HCT116 (cell line): ENCODE measurements at regions not wholly inside any gene's neighbourhood (a gene's known extent, or its start where the extent isn't known, plus 50 kb on each side); places are given as distances from the start of the nearest gene placed in this dataset.

Experiments
- ATAC-seq: fragments of 200-7000 bp; cut with Tn5 transposase; 2 replicates; pipeline ENCODE4 v1.9.1; 2020; ENCODE audit warnings: mild to moderate bottlenecking, moderate library complexity
- BruUV-seq: library from RNA; stranded (reverse); fragments of 400-500 nt; replicated peaks from 2 replicates; lab custom pipeline; 2021; lab: Mats Ljungman, UMichigan
- CTCF ChIA-PET: fragments of 300-600 bp; sonication (Branson Sonifier 250); formaldehyde crosslinking; loops from one replicate; lab custom pipeline; 2021; ENCODE audit warnings: antibody characterized with exemption; lab: Charles Lee
- POLR2A ChIA-PET: fragments of 300-600, 350-600 bp; sonication (Branson Sonifier 250); formaldehyde crosslinking; loops from one replicate; lab custom pipeline; 2021; ENCODE audit warnings: antibody characterized with exemption; lab: Charles Lee
- RAD21 ChIA-PET, 2 experiments: fragments of 300-600 bp; sonication (Branson Sonifier 250); formaldehyde crosslinking; loops; one replicate each; lab custom pipeline; 2023; ENCODE audit warnings: low total read pairs in 2 of 2; ENCODE audit not compliant: uncharacterized antibody in 2 of 2, unreplicated experiment in 2 of 2, low non-redundant PET in 1 of 2; lab: Charles Lee
- DNase-seq: peaks from one replicate; pipeline ENCODE4 v3.0.0-alpha.2; 2010; ENCODE audit warnings: low read depth, low spot score
- H2AFZ ChIP-seq: fragments of 200-600 bp; shearing (Covaris generic), sonication (generic); 2 replicates; pipeline ENCODE4 v1.6.1; 2017; ENCODE audit warnings: low read depth, mixed run types, mixed read lengths, antibody characterized with exemption, low read length; ENCODE audit not compliant: poor library complexity, severe bottlenecking
- H3K27ac ChIP-seq: 2 replicates; pipeline ENCODE4 v1.5.1; 2012; ENCODE audit warnings: low read depth, low read length
- H3K27me3 ChIP-seq: fragments of 200-600 bp; sonication (generic); 2 replicates; pipeline ENCODE4 v1.6.1; 2016; ENCODE audit warnings: mixed run types, low read length, mixed read lengths; ENCODE audit not compliant: insufficient read depth
- H3K36me3 ChIP-seq, 2 experiments: fragments of 200-500 bp in 1 of 2; fragments of 200-600 bp in 1 of 2; sonication (Bioruptor generic) in 1 of 2; sonication (generic) in 1 of 2; 2 replicates each; pipeline versions ENCODE4 v1.5.1 to v1.6.1; 2014 to 2016; ENCODE audit warnings: low read length in 2 of 2, inconsistent platforms in 1 of 2, mixed read lengths in 1 of 2, mixed run types in 1 of 2; ENCODE audit not compliant: insufficient read depth in 2 of 2, control insufficient read depth in 1 of 2
- H3K4me1 ChIP-seq, 2 experiments: fragments of 200-600 bp in 1 of 2; sonication (generic) in 1 of 2; 2 replicates each; pipeline versions ENCODE4 v1.5.1 to v1.6.1; 2012 to 2017; ENCODE audit warnings: low read length in 2 of 2, inconsistent platforms in 1 of 2, mild to moderate bottlenecking in 1 of 2, mixed read lengths in 1 of 2, mixed run types in 1 of 2, moderate library complexity in 1 of 2; ENCODE audit not compliant: insufficient read depth in 2 of 2, control insufficient read depth in 1 of 2
- H3K4me2 ChIP-seq: fragments of 200-600 bp; sonication (generic); 2 replicates; pipeline ENCODE4 v1.6.1; 2017; ENCODE audit warnings: mixed run types, low read length, mixed read lengths
- H3K4me3 ChIP-seq, 2 experiments: fragments of 200-600 bp in 1 of 2; sonication (generic) in 1 of 2; replicated peaks in 1 of 2; 2 replicates each; pipeline ENCODE4 v1.5.1; 2011 to 2016; ENCODE audit warnings: low read length in 2 of 2, control low read depth in 1 of 2, low read depth in 1 of 2, mild to moderate bottlenecking in 1 of 2, mixed read lengths in 1 of 2, mixed run types in 1 of 2
- H3K79me2 ChIP-seq: fragments of 200-600 bp; sonication (generic); 2 replicates; pipeline ENCODE4 v1.6.1; 2017; ENCODE audit warnings: mild to moderate bottlenecking, mixed run types, low read length, moderate library complexity, mixed read lengths; ENCODE audit not compliant: insufficient read depth
- H3K9ac ChIP-seq: fragments of 200-600 bp; sonication (generic); 2 replicates; pipeline ENCODE4 v1.6.1; 2016; ENCODE audit warnings: low read length, mixed read lengths
- H3K9me2 ChIP-seq: fragments of 200-600 bp; sonication (generic), shearing (Covaris generic); 2 replicates; pipeline ENCODE4 v1.6.1; 2017; ENCODE audit warnings: mixed run types, mild to moderate bottlenecking, moderate library complexity; ENCODE audit not compliant: insufficient read depth
- H3K9me3 ChIP-seq, 2 experiments: fragments of 200-500 bp in 1 of 2; fragments of 200-600 bp in 1 of 2; sonication (Bioruptor generic) in 1 of 2; sonication (generic) in 1 of 2; 2 replicates each; pipeline ENCODE4 v1.6.1; 2014 to 2017; ENCODE audit warnings: low read length in 2 of 2, mixed read lengths in 2 of 2, inconsistent platforms in 1 of 2, low read depth in 1 of 2, mild to moderate bottlenecking in 1 of 2, mixed run types in 1 of 2, moderate library complexity in 1 of 2; ENCODE audit not compliant: control insufficient read depth in 1 of 2, insufficient read depth in 1 of 2
- H4K20me1 ChIP-seq: fragments of 200-600 bp; sonication (generic), shearing (Covaris generic); 2 replicates; pipeline ENCODE4 v1.6.1; 2017; ENCODE audit warnings: mixed run types, mild to moderate bottlenecking, moderate library complexity; ENCODE audit not compliant: insufficient read depth
- CBX3 ChIP-seq: IDR thresholded peaks from 2 replicates; pipeline ENCODE4 v1.6.1; 2012; ENCODE audit warnings: low read depth
- CEBPB ChIP-seq: IDR thresholded peaks from 2 replicates; pipeline ENCODE4 v1.6.1; 2012; ENCODE audit warnings: low read depth
- EGR1 ChIP-seq: IDR thresholded peaks from 2 replicates; pipeline ENCODE4 v1.6.1; 2012; ENCODE audit warnings: low read depth
- EZH2phosphoT487 ChIP-seq: fragments of 200-600 bp; IDR thresholded peaks from 2 replicates; pipeline ENCODE4 v1.6.1; 2018; ENCODE audit warnings: antibody characterized with exemption, borderline replicate concordance
- POLR2A ChIP-seq: IDR thresholded peaks from 2 replicates; pipeline ENCODE4 v1.7.0; 2011; ENCODE audit warnings: borderline replicate concordance; ENCODE audit not compliant: insufficient read depth, insufficient read length; ENCODE audit errors: extremely low read depth
- POLR2AphosphoS5 ChIP-seq: IDR thresholded peaks from 2 replicates; pipeline ENCODE4 v1.6.1; 2011; ENCODE audit warnings: mild to moderate bottlenecking, low read depth, low read length, moderate library complexity
- RAD21 ChIP-seq: IDR thresholded peaks from 2 replicates; pipeline ENCODE4 v1.6.1; 2012; ENCODE audit warnings: low read depth, mild to moderate bottlenecking
- SIN3A ChIP-seq: IDR thresholded peaks from 2 replicates; pipeline ENCODE4 v1.6.1; 2012; ENCODE audit warnings: low read depth
- SP1 ChIP-seq: IDR thresholded peaks from 2 replicates; pipeline ENCODE4 v1.6.1; 2012; ENCODE audit warnings: low read depth
- SRF ChIP-seq: IDR thresholded peaks from 2 replicates; pipeline ENCODE4 v1.6.1; 2012; ENCODE audit warnings: low read depth
- ZNF274 ChIP-seq: fragments of 200-500 bp; sonication (Bioruptor generic); IDR thresholded peaks from 2 replicates; pipeline ENCODE4 v1.6.1; 2014; ENCODE audit warnings: mild to moderate bottlenecking, low read depth, low read length, inconsistent platforms
- intact Hi-C: fragments of 100-400 bp; cut with micrococcal nuclease; formaldehyde crosslinking; loops from 2 replicates; pipeline ENCODE4 v1.10.0; 2022
- TF ChIP-seq, protein P1 (sequence below): IDR thresholded peaks from 2 replicates; pipeline ENCODE4 v1.6.1; 2011; ENCODE audit warnings: mild to moderate bottlenecking, low read length, moderate library complexity; ENCODE audit not compliant: insufficient replicate concordance; ENCODE audit errors: extremely low read depth
- TF ChIP-seq, protein P2 (sequence below): IDR thresholded peaks from 2 replicates; pipeline ENCODE4 v1.6.1; 2012; ENCODE audit warnings: low read depth
- TF ChIP-seq, protein P3 (sequence below), 3 experiments: fragments of 200-600 bp in 1 of 3; sonication (generic) in 1 of 3; IDR thresholded peaks in 2 of 3; conservative IDR thresholded peaks in 1 of 3; 2 replicates each; pipeline ENCODE4 v1.5.1; 2012 to 2017; ENCODE audit warnings: low read depth in 2 of 3, low read length in 2 of 3, antibody characterized with exemption in 1 of 3, borderline replicate concordance in 1 of 3, control low read depth in 1 of 3, mild to moderate bottlenecking in 1 of 3, mixed read lengths in 1 of 3, mixed run types in 1 of 3, moderate library complexity in 1 of 3; ENCODE audit not compliant: insufficient read depth in 1 of 3
- TF ChIP-seq, protein P4 (sequence below): IDR thresholded peaks from 2 replicates; pipeline ENCODE4 v1.6.1; 2012

DNA sequence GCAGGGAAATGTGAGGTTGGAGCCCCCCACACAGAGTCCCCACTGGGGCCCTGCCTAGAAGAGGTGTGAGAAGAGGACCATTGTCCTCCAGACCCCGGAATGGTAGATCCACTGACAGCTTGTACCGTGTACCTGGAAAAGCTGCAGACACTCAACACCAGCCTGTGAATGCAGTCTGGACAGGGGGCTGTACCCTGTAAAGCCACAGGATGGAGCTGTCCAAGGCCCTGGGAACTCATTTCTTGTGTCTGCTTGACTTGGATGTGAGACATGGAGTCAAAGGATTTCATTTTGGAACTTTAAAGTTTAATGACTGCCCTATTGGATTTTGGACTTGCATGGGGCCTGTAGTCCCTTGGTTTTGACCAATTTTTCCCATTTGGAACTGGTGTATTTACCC lies 535.0 kb upstream of the MEF2C start:
- no peaks in the 10 kb centered on the region for H3K27me3 ChIP-seq
- CTCF ChIA-PET = no interaction called here
- no peak overlapping the region for H3K4me2 ChIP-seq
- no peaks in the 10 kb centered on the region for H3K36me3 ChIP-seq
- BruUV-seq = no TSS peak
- RAD21 ChIA-PET = no interaction called here
- no peaks in the 10 kb centered on the region for H3K79me2 ChIP-seq
- no peak overlapping the region for H2AFZ ChIP-seq
- TF ChIP-seq ZNF274 (no peak), SP1 (no peak), CBX3 (no peak), SIN3A (no peak), EZH2phosphoT487 (no peak), RAD21 (peak; percentile 27; the same call in 1 of the 2 replicates), EGR1 (no peak), POLR2A (no peak), SRF (no peak), CEBPB (no peak), POLR2AphosphoS5 (no peak)
- TF ChIP-seq, protein P1, sequence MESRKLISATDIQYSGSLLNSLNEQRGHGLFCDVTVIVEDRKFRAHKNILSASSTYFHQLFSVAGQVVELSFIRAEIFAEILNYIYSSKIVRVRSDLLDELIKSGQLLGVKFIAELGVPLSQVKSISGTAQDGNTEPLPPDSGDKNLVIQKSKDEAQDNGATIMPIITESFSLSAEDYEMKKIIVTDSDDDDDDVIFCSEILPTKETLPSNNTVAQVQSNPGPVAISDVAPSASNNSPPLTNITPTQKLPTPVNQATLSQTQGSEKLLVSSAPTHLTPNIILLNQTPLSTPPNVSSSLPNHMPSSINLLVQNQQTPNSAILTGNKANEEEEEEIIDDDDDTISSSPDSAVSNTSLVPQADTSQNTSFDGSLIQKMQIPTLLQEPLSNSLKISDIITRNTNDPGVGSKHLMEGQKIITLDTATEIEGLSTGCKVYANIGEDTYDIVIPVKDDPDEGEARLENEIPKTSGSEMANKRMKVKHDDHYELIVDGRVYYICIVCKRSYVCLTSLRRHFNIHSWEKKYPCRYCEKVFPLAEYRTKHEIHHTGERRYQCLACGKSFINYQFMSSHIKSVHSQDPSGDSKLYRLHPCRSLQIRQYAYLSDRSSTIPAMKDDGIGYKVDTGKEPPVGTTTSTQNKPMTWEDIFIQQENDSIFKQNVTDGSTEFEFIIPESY = no peak
- TF ChIP-seq, protein P2, sequence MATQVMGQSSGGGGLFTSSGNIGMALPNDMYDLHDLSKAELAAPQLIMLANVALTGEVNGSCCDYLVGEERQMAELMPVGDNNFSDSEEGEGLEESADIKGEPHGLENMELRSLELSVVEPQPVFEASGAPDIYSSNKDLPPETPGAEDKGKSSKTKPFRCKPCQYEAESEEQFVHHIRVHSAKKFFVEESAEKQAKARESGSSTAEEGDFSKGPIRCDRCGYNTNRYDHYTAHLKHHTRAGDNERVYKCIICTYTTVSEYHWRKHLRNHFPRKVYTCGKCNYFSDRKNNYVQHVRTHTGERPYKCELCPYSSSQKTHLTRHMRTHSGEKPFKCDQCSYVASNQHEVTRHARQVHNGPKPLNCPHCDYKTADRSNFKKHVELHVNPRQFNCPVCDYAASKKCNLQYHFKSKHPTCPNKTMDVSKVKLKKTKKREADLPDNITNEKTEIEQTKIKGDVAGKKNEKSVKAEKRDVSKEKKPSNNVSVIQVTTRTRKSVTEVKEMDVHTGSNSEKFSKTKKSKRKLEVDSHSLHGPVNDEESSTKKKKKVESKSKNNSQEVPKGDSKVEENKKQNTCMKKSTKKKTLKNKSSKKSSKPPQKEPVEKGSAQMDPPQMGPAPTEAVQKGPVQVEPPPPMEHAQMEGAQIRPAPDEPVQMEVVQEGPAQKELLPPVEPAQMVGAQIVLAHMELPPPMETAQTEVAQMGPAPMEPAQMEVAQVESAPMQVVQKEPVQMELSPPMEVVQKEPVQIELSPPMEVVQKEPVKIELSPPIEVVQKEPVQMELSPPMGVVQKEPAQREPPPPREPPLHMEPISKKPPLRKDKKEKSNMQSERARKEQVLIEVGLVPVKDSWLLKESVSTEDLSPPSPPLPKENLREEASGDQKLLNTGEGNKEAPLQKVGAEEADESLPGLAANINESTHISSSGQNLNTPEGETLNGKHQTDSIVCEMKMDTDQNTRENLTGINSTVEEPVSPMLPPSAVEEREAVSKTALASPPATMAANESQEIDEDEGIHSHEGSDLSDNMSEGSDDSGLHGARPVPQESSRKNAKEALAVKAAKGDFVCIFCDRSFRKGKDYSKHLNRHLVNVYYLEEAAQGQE = no peak
- TF ChIP-seq, protein P3, sequence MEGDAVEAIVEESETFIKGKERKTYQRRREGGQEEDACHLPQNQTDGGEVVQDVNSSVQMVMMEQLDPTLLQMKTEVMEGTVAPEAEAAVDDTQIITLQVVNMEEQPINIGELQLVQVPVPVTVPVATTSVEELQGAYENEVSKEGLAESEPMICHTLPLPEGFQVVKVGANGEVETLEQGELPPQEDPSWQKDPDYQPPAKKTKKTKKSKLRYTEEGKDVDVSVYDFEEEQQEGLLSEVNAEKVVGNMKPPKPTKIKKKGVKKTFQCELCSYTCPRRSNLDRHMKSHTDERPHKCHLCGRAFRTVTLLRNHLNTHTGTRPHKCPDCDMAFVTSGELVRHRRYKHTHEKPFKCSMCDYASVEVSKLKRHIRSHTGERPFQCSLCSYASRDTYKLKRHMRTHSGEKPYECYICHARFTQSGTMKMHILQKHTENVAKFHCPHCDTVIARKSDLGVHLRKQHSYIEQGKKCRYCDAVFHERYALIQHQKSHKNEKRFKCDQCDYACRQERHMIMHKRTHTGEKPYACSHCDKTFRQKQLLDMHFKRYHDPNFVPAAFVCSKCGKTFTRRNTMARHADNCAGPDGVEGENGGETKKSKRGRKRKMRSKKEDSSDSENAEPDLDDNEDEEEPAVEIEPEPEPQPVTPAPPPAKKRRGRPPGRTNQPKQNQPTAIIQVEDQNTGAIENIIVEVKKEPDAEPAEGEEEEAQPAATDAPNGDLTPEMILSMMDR (IDR thresholded peaks at IDR 0.05 in 2 of 3, conservative IDR thresholded peaks at IDR 0.05 in 1 of 3; ENCODE audit: borderline replicate concordance in 1 of 3, insufficient read depth in 1 of 3, low read depth in 2 of 3, low read length in 2 of 3) = peak in 2 of 3 experiments; percentile 36 to 39; a peak in 3 of 6 replicates
- TF ChIP-seq, protein P4, sequence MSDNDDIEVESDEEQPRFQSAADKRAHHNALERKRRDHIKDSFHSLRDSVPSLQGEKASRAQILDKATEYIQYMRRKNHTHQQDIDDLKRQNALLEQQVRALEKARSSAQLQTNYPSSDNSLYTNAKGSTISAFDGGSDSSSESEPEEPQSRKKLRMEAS = no peak
- H3K9me3 ChIP-seq = no peaks in the 10 kb centered on the region
- H3K4me3 ChIP-seq = no peak overlapping the region
- DNase-seq (no peak), ATAC-seq (peak; percentile 49; the same call in 1 of the 2 replicates)
- intact Hi-C loops = no loop called here
- no peak overlapping the region for H3K27ac ChIP-seq
- H3K9me2 ChIP-seq = no peaks in the 10 kb centered on the region
- no peak overlapping the region for H3K9ac ChIP-seq
- H3K4me1 ChIP-seq = peaks cover 11% of the 10 kb centered on the region in 2 experiments
- POLR2A ChIA-PET = no interaction called here
- H4K20me1 ChIP-seq = no peaks in the 10 kb centered on the region
